ENCODE measurements at regions not wholly inside any gene's neighbourhood (a gene's known extent, or its start where the extent isn't known, plus 50 kb on each side); places are given as distances from the start of the nearest gene placed in this dataset.

GRCh38 chr13:73998631-73999030 is 135.6 kb downstream of the KLF12 start:
- DNase-seq, result no peak

DNA sequence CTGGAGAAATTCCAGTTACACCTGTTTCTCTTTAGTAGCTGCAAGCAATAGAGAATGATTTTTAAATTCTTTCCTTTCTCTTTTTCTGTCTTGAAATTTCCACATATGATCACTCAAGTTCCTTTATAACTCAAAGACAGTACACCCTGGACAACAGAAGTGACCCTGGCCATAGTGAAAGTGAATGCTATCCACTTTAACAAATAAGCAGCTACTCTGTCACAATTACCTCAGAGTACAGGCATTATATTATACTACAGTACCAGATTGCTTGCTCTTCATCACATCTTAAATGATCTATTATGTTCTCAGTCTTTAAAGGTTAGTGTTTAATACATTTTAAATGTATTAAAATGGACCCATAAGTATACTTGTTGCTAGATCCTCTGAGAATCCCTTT is 136.2 kb downstream of the KLF12 start:
- DNase-seq, result no peak

DNA sequence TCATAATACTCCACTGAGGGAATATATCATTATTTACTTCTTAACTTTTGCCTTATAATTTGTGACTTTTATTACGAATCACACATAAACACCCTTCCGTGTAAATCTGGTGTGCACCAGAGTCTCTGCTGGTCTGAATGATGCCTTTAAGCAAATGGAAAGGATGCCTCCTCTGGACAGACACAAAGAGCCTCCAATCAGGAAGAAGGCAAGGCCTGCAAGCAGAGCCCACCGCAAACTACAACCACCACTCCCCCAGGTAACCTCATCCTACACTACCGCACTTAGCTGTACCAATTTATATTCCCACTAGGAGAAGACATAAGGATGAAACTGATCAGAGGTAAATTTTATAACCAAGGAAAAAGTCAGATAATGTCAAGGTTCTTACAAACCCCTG is 137.6 kb downstream of the KLF12 start:
- no peak for DNase-seq

DNA sequence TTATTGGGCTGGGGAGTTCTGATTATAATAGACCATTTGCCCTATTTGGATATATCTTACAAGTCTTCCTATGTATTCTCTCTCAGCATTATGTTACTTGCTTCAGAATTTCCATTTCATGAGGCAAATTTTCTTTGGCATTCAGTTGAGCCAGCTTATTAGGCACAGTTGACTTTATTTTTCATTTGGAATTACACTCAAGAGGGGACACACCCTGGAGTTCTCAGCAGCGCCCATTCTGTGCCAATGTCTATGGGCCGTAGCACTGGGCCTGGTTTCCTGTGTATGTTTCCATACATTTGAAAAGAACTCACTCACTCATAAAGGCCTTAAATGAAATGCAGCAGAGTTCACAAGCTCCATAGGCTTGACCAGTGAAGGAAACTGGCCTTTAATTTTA is 138.5 kb downstream of the KLF12 start:
- no peak for DNase-seq

- no peak for DNase-seq
These were observed 140.5 kb downstream of the KLF12 start for GRCh38 chr13:73993661-73994060.

DNA sequence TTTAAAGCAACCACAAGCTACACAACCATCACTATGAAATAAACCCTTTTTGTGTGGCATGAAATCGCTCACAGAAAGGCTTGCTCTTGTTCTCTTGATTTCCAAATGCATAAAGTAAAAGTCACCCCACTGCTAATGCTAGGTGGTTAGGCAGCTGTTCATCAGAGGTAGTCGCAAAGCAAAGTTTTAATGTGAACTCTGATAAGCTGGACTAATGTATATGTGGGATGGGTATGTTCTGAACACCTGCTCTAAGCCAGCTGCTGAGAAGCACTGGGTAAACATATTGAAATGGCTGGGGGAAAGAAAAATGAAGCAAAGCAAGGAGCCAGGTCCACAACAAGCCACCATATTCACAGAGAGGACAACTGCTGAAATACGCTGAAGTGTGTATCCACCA is 142.3 kb downstream of the KLF12 start:
- no peak for DNase-seq

GRCh38 chr13:73991384-73991783 is 142.8 kb downstream of the KLF12 start:
- DNase-seq, result no peak

GRCh38 chr13:73989244-73989843 is 144.9 kb downstream of the KLF12 start:
- no peak for DNase-seq

- DNase-seq, result no peak
These were observed 145.7 kb downstream of the KLF12 start for GRCh38 chr13:73988461-73988860.

- no peak for DNase-seq
These were observed 146.6 kb downstream of the KLF12 start for GRCh38 chr13:73987618-73988017.

- DNase-seq, result no peak
These were observed 148.4 kb downstream of the KLF12 start for GRCh38 chr13:73985783-73986182.

- DNase-seq, result peak; percentile 32
These were observed 149.1 kb downstream of the KLF12 start for GRCh38 chr13:73984949-73985691.

- DNase-seq, result no peak
These were observed 150.0 kb downstream of the KLF12 start for GRCh38 chr13:73984201-73984600.

GRCh38 chr13:73983109-73983508 is 151.1 kb downstream of the KLF12 start:
- DNase-seq, result no peak

DNA sequence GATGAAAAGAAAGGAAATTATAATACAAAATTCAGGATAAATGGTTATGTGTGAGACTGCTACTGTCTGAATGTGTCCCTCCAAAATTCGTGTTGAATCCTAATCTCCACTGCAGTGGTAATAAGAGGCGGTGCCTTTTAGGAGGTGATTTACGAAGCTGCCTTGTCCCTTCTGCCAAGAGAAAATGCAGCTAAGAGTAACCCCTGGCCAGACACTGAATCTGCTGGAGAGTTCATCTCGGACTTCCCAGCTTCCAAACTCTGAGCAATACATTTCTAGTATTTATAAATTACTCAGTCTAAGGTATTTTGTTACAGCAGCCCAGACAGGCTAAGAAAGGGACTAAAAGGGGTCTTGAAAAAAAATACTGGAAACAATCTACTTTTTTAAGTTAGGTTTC is 152.6 kb downstream of the KLF12 start:
- DNase-seq, result no peak

GRCh38 chr13:73975767-73976166 is 158.4 kb downstream of the KLF12 start:
- DNase-seq, result no peak

GRCh38 chr13:73974051-73974450 is 160.2 kb downstream of the KLF12 start:
- no peak for DNase-seq

- no peak for DNase-seq
These were observed 161.0 kb downstream of the KLF12 start for GRCh38 chr13:73973156-73973555.

DNA sequence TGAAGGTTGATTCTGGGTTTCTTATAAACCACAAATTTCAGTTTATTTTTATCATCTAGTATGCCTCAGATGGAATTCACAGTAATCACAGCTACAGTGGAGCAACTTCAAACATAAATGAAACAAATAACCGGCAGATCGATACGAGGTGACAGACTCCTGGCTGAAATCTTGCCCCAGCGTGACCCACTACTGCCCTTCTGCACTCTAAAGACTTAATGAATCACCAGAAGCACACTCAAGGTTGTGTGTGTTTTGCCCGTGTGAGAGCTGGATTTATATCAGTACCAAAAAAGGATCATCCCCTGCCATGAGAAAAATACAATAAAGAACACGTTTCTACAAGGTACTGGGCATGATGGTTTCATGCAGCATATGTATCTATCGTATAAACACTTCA is 161.7 kb downstream of the KLF12 start:
- no peak for DNase-seq

- no peak for DNase-seq
These were observed 162.7 kb downstream of the KLF12 start for GRCh38 chr13:73971481-73971880.

GRCh38 chr13:73970421-73971055 is 163.7 kb downstream of the KLF12 start:
- no peak for DNase-seq

- no peak for DNase-seq
These were observed 166.6 kb downstream of the KLF12 start for GRCh38 chr13:73967397-73968165.

DNA sequence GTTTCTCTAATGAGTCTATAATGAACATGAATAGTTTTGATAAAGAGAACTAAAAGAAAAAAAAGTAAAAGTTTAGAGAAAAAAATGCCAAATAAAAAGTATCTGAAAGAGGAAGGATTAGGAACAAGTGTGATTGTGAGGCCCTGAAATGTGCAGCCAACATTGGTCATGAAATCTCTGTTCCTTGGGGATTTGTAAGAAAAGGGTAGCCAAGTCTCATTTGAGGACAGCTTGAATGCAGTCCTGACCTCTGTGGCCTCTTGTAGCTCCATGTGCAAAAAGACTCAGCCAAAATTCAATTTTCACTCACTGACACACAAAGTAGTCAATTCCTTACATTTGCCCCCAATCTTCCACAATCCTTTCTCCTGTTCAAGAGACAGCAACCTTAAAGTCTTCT is 167.9 kb downstream of the KLF12 start:
- DNase-seq, result no peak

DNA sequence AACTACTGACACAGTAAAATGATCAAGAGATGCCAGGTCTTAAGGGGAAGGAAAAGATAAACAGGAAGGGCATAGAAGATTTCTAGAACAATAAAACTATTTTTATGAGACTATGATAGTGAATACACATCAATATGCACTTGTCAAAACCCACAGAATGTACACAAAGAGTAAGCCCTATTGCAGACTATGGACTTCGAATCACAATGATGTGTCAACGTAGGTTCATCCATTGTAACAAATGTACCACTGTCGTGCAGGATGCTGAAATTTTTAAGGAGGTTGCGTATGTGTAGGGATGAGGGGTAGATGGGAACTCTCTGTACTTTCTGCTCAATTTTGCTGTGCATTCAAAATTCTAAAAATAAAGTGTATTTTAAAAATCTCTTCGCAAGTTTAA is 171.9 kb downstream of the KLF12 start:
- DNase-seq, result no peak

Measured in activated CD4-positive, alpha-beta T cell treated with anti-CD3 and anti-CD28 coated beads, Interleukin-2, Interleukin-6, amounts not matched to agents 100 ng/mL and 50 ng/mL, durations not matched to agents 16 hours and 8 hours (primary cell).